ENCODE measurements at regions not wholly inside any gene's neighbourhood (a gene's known extent, or its start where the extent isn't known, plus 50 kb on each side); places are given as distances from the start of the nearest gene placed in this dataset.

GRCh38 chr2:13813236-13813635 is 819.3 kb upstream of the LRATD1 start:
- dilution Hi-C loops (cut with MboI; ENCODE audit: extremely low pct_ligation_motif_present, low sequenced_read_pairs), result no loop called here
- CTCF ChIA-PET, result no interaction called here

More at GRCh38 chr2:13813236-13813635, 819.3 kb upstream of the LRATD1 start:
- H3K79me2 ChIP-seq (ENCODE audit: control insufficient read depth, insufficient read depth, low read length), result no peaks in the 10 kb centered on the region
- no peak for FAIRE-seq
- H3K36me3 ChIP-seq (ENCODE audit: control insufficient read depth in 2 of 2, extremely low read depth in 1 of 2, insufficient read depth in 2 of 2, low read length in 2 of 2), result no peaks in the 10 kb centered on the region
- no peaks in the 10 kb centered on the region for H3K9me1 ChIP-seq (replicated peaks; ENCODE audit: control insufficient read depth, extremely low read depth, insufficient read depth, low read length)
- H3K4me2 ChIP-seq (ENCODE audit: insufficient read depth, low read length), result no peak overlapping the region
- no peaks in the 10 kb centered on the region for H3K27me3 ChIP-seq (ENCODE audit: control insufficient read depth in 2 of 2, insufficient read depth in 2 of 2, low read length in 2 of 2)
- no peak overlapping the region for H3K27ac ChIP-seq (ENCODE audit: insufficient read depth, low read depth, low read length)
- POLR2A ChIA-PET, result no interaction called here
- H4K20me1 ChIP-seq (replicated peaks; ENCODE audit: control insufficient read depth, extremely low read depth, insufficient read depth, low read length), result no peaks in the 10 kb centered on the region
- no peaks in the 10 kb centered on the region for H3K4me1 ChIP-seq (ENCODE audit: control insufficient read depth, extremely low read depth, insufficient read depth, low read length)
- H3K9me3 ChIP-seq (replicated peaks; ENCODE audit: control insufficient read depth, insufficient read depth, low read length), result no peaks in the 10 kb centered on the region
- TF ChIP-seq JUN (IDR thresholded peaks at IDR 0.05; ENCODE audit: borderline replicate concordance, insufficient read depth, insufficient read length, low read depth), result no peak
- TF ChIP-seq, protein P1, sequence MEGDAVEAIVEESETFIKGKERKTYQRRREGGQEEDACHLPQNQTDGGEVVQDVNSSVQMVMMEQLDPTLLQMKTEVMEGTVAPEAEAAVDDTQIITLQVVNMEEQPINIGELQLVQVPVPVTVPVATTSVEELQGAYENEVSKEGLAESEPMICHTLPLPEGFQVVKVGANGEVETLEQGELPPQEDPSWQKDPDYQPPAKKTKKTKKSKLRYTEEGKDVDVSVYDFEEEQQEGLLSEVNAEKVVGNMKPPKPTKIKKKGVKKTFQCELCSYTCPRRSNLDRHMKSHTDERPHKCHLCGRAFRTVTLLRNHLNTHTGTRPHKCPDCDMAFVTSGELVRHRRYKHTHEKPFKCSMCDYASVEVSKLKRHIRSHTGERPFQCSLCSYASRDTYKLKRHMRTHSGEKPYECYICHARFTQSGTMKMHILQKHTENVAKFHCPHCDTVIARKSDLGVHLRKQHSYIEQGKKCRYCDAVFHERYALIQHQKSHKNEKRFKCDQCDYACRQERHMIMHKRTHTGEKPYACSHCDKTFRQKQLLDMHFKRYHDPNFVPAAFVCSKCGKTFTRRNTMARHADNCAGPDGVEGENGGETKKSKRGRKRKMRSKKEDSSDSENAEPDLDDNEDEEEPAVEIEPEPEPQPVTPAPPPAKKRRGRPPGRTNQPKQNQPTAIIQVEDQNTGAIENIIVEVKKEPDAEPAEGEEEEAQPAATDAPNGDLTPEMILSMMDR (IDR thresholded peaks at IDR 0.05; ENCODE audit: extremely low read depth in 1 of 2, insufficient read depth in 1 of 2, low read depth in 1 of 2, low read length in 2 of 2), result no peak
- no peak for TF ChIP-seq POLR2AphosphoS5 (IDR thresholded peaks at IDR 0.05; ENCODE audit: insufficient read depth, low read depth, low read length)
- no peak for TF ChIP-seq MAX (IDR thresholded peaks at IDR 0.05; ENCODE audit: insufficient read depth, insufficient read length)
- no peak for TF ChIP-seq POLR2A (IDR thresholded peaks at IDR 0.05; ENCODE audit: low read depth, low read length)
- TF ChIP-seq GATA2 (IDR thresholded peaks at IDR 0.05; ENCODE audit: insufficient read depth, insufficient read length, low read depth, low read length), result no peak
- TF ChIP-seq EZH2 (IDR thresholded peaks at IDR 0.05; ENCODE audit: borderline replicate concordance, low read depth, low read length, severe bottlenecking), result no peak
- TF ChIP-seq MYC (IDR thresholded peaks at IDR 0.05; ENCODE audit: low read depth, low read length), result no peak
- no peak for TF ChIP-seq FOS (IDR thresholded peaks at IDR 0.05; ENCODE audit: borderline replicate concordance, insufficient read depth, low read length)
- no peak for DNase-seq (ENCODE audit: low read depth, low spot score)
- no TSS peak for BruUV-seq (replicated peaks)
- H2AFZ ChIP-seq (ENCODE audit: low read depth, low read length), result no peak overlapping the region
- no peak overlapping the region for H3K4me3 ChIP-seq (replicated peaks in 1 of 3; ENCODE audit: insufficient read depth in 1 of 3, low read depth in 1 of 3, low read length in 3 of 3)
- no peak overlapping the region for H3K9ac ChIP-seq (replicated peaks; ENCODE audit: extremely low read depth, insufficient read depth, low read length)
- intact Hi-C loops (cut with micrococcal nuclease), result no loop called here

All from endothelial cell of umbilical vein (primary cell).